Right renal pelvis (tissue), 4 donors: ENCODE measurements at regions not wholly inside any gene's neighbourhood (a gene's known extent, or its start where the extent isn't known, plus 50 kb on each side); places are given as distances from the start of the nearest gene placed in this dataset.

Experiments used
- DNase-seq, 4 donors: peaks; one replicate each; pipeline ENCODE4 v3.0.0-alpha.2; 2013; ENCODE audit warnings: low read depth in 4 of 4, low spot score in 3 of 4, missing footprints in 1 of 4

DNA sequence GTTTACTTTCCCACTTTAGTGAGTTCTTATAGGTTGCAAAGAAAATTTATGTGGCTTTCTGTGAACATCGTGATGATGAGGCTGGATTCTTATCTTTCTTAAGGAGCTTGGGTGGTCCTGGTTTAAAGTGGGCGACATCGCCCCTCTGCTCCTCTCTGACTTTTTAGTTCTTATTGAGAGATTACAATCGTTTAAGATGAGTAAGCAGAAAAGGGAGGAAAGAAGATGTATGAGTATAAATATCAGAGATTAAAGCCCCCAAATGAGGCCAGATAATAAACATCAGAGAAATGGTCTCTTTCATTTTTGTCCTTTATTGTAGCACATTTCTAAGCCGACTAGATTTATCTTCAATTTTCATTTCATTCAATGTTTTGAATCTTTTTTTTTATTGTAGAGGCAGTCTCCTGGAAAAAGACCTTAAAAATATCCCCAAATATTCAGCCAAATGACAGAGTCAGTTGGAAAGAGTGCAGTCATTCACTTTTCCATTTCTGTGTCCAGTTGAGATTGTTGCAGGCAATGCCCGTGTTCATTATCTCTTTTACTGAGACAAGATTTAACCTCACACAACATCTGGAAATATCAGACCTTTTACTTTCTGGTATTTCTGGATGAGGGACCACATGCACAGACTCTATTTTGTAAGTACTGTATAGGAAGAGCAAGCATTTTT lies 62.0 kb upstream of the PDE7B start:
- DNase-seq: no peak

GRCh38 chr6:135791441-135791840 lies 60.1 kb upstream of the PDE7B start:
- no peak for DNase-seq

DNA sequence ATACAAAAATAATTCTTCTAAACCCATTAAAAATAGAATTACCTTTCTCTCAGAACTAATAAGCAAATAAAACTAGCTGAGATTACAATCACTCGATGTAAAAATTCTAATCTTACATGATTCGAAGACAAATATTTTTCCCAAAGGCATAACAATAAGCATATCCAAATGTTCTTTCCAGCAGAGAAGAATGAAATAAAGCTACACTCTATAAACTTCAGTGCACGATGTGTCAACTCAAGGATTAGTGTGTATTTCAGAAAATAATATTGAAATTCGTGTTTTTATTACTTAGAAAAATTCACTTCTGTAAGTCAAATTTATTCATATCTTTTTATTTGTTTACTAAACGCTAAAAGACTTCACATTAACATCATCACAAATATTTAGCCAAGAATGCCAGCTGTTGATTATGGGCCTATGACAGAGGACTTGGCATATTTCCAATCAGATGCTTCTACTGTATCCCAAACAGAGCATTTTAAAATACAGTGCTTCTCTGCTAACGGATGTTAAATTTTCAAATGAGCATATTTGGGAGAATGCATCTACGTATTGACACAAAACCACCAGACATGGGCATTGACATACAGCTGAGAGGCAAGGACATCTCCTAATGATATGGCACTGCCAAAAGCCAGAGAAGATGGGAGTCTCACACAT lies 54.7 kb upstream of the PDE7B start:
- DNase-seq: peak in 2 of 4 donors; percentile 5

- DNase-seq: no peak
These were observed 54.1 kb upstream of the PDE7B start for GRCh38 chr6:135797361-135797760.

DNA sequence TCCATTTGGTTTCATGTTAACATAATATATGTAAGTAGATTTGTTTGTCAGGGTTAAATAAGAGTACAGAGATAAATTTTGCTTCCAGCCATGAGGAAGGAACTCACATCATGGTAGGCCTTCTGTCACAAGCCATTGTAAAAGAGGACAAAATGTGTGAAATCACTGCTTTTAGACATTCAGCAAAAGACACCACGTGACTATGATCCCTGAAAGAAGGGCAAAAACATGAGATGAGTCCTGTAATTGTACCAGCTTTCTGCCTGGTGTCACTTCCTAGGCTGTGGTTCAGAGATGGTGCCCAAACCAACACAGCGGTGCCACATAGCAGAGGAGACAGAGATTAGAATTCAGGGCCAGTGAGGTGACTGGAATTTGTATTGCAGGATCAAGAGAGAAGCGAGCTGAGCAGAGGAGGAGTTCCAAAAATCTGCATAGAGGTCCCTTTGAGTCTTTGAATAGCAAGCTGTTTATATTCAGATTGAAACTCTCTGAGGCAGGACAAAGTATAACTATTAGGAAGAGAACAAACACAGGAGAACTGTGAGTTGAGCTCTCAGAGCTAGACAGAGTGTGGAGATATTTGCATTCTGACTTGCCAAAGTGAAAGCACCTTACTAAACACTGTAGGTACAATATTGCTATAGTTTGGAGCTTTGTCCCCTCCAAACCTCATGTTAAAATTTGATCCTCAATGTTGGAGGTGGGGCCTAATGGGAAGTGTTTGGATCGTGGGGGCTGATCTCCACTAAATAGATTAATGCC lies 52.6 kb upstream of the PDE7B start:
- no peak for DNase-seq
